K562 (cell line): ENCODE measurements at regions not wholly inside any gene's neighbourhood (a gene's known extent, or its start where the extent isn't known, plus 50 kb on each side); places are given as distances from the start of the nearest gene placed in this dataset.

Experiments
- EP400 ChIP-seq: fragments of 450-650 bp; IDR thresholded peaks from 2 replicates; pipeline ENCODE4 v1.6.1; 2017; ENCODE audit warnings: antibody characterized with exemption, mild to moderate bottlenecking, moderate library complexity
- FOXM1 ChIP-seq, 2 experiments: fragments of 450-650 bp in 1 of 2; sonication (generic) in 1 of 2; formaldehyde crosslinking in 1 of 2; IDR thresholded peaks; 2 replicates each; pipeline versions ENCODE4 v1.6.1 to v1.9.0; 2017 to 2022; ENCODE audit warnings: low read depth in 2 of 2, mild to moderate bottlenecking in 2 of 2, missing genetic modification reagents in 1 of 2, moderate library complexity in 1 of 2
- POLR2AphosphoS5 ChIP-seq: IDR thresholded peaks from 2 replicates; pipeline ENCODE4 v1.6.1; 2011; ENCODE audit warnings: mild to moderate bottlenecking, low read depth, low read length, moderate library complexity; ENCODE audit not compliant: control insufficient read depth, insufficient read depth
- POLR3A ChIP-seq: IDR thresholded peaks from 2 replicates; pipeline ENCODE4 v1.6.1; 2011; ENCODE audit warnings: borderline replicate concordance, mild to moderate bottlenecking, moderate library complexity; ENCODE audit not compliant: insufficient read length, insufficient read depth; ENCODE audit errors: extremely low read depth
- PPARD ChIP-seq: fragments of 250-450 bp; sonication (Bioruptor Pico); IDR thresholded peaks from 2 replicates; pipeline ENCODE4 v1.8.0; 2022; ENCODE audit warnings: inconsistent platforms, mild to moderate bottlenecking, moderate library complexity
- PRPF4 ChIP-seq: fragments of 200-400 bp; formaldehyde crosslinking; IDR thresholded peaks from one replicate; pipeline ENCODE4 v1.6.1; 2017; ENCODE audit warnings: low read length, low read depth, mild to moderate bottlenecking; ENCODE audit not compliant: insufficient read depth, poor library complexity, severe bottlenecking
- STAG1 ChIP-seq: sonication (generic); formaldehyde crosslinking; IDR thresholded peaks from 2 replicates; pipeline ENCODE4 v1.5.0; 2020; ENCODE audit warnings: missing genetic modification reagents, borderline replicate concordance
- TF ChIP-seq, protein P1 (sequence below), 3 experiments: IDR thresholded peaks in 2 of 3; conservative IDR thresholded peaks in 1 of 3; 2 replicates each; pipeline ENCODE4 v1.5.1; 2011 to 2012; ENCODE audit warnings: low read length in 3 of 3, mild to moderate bottlenecking in 3 of 3, control low read depth in 2 of 3, improper control_type of control experiment in 1 of 3, inconsistent platforms in 1 of 3, low read depth in 1 of 3, mixed read lengths in 1 of 3, moderate library complexity in 1 of 3; ENCODE audit not compliant: insufficient read depth in 2 of 3
- TF ChIP-seq, protein P2 (sequence below): IDR thresholded peaks from 2 replicates; pipeline ENCODE4 v1.6.1; 2012; ENCODE audit warnings: low read depth, low read length, improper control_type of control experiment, borderline replicate concordance

DNA sequence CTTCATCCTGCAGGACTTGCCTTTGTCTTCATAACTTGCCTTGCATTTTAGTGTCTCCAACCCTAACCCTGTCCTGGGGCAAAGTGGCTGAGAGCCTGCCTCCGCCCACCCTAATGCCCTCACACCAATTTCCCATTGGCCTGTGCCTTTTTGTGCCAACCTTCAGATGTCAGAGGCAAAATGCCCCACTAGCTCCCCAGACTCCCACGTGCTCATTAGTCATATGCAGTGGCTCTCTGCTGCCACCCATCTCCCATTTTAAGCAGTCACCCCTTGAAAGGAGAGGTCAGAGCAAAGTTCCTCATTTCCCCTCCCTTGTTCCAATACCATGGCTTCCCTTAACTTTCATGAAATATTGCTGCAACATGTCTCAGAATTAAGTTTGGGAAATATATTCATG, 74.8 kb upstream of the PASD1 start:
- no peak for TF ChIP-seq FOXM1 (IDR thresholded peaks at IDR 0.05; ENCODE audit: low read depth)
- TF ChIP-seq FOXM1 (CRISPR knock-in tag; IDR thresholded peaks at IDR 0.05; ENCODE audit: low read depth), result no peak
- no peak for TF ChIP-seq POLR2AphosphoS5
- TF ChIP-seq, protein P1, sequence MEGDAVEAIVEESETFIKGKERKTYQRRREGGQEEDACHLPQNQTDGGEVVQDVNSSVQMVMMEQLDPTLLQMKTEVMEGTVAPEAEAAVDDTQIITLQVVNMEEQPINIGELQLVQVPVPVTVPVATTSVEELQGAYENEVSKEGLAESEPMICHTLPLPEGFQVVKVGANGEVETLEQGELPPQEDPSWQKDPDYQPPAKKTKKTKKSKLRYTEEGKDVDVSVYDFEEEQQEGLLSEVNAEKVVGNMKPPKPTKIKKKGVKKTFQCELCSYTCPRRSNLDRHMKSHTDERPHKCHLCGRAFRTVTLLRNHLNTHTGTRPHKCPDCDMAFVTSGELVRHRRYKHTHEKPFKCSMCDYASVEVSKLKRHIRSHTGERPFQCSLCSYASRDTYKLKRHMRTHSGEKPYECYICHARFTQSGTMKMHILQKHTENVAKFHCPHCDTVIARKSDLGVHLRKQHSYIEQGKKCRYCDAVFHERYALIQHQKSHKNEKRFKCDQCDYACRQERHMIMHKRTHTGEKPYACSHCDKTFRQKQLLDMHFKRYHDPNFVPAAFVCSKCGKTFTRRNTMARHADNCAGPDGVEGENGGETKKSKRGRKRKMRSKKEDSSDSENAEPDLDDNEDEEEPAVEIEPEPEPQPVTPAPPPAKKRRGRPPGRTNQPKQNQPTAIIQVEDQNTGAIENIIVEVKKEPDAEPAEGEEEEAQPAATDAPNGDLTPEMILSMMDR (IDR thresholded peaks at IDR 0.05 in 2 of 3, conservative IDR thresholded peaks at IDR 0.05 in 1 of 3; ENCODE audit: insufficient read depth in 2 of 3, low read depth in 1 of 3, low read length in 3 of 3), result peak; percentile 51 to 61 (median 55)
- TF ChIP-seq, protein P2, sequence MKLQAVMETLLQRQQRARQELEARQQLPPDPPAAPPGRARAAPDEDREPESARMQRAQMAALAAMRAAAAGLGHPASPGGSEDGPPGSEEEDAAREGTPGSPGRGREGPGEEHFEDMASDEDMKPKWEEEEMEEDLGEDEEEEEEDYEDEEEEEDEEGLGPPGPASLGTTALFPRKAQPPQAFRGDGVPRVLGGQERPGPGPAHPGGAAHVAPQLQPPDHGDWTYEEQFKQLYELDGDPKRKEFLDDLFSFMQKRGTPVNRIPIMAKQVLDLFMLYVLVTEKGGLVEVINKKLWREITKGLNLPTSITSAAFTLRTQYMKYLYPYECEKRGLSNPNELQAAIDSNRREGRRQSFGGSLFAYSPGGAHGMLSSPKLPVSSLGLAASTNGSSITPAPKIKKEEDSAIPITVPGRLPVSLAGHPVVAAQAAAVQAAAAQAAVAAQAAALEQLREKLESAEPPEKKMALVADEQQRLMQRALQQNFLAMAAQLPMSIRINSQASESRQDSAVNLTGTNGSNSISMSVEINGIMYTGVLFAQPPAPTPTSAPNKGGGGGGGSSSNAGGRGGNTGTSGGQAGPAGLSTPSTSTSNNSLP, result no peak
- no peak for TF ChIP-seq PPARD
- TF ChIP-seq POLR3A, result no peak
- no peak for TF ChIP-seq PRPF4
- no peak for TF ChIP-seq STAG1 (CRISPR knock-in tag)
- TF ChIP-seq EP400, result no peak
